ENCODE measurements at regions not wholly inside any gene's neighbourhood (a gene's known extent, or its start where the extent isn't known, plus 50 kb on each side); places are given as distances from the start of the nearest gene placed in this dataset.

DNA sequence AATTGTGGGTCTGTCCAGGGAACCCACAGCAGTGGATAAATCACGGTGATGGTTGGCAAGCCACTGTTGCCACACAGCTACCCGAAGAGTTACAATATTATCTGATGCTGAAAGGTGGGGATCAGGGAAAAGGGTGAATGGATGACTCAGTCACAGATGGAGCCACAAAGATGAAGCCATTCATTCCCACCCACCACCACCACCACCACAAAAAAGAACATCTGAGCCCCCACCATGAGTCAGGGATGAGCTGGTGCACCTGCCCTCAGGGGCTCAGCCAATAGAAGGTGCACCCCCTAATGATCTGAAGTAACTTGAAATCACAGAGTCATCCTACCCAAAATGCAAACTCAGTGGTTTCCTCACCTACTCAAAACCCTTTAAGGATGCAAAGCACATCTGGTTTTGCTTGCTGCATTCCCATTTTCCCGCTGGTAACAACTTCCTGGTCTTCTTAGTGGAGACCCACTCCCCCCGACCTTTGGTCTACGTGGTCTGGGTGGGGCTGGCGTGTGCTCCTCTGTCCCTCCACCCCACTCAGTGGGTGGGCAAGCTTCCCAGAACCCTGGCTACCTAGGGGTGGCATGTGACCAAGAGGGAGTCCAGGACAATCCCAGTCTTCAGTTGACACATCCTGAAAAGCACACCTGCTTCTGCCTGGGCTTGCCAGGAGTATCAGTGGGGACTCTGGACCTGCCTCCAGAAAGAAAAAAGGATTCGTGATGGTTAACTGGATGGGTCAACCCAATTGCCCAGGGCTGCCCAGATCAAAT lies 125.5 kb downstream of the ANKRD60 start:
- Mint-ChIP-seq H3K9me3 (peaks cover 11% of the 10 kb centered on the region), H3K27me3 (peaks cover 13% of the 10 kb centered on the region), H3K4me3 (no peak overlapping the region), H3K36me3 (no peaks in the 10 kb centered on the region), H3K4me1 (ENCODE audit: unreplicated experiment) (peaks cover 4% of the 10 kb centered on the region), H3K27ac (no peak overlapping the region)
- TF ChIP-seq, protein P1, sequence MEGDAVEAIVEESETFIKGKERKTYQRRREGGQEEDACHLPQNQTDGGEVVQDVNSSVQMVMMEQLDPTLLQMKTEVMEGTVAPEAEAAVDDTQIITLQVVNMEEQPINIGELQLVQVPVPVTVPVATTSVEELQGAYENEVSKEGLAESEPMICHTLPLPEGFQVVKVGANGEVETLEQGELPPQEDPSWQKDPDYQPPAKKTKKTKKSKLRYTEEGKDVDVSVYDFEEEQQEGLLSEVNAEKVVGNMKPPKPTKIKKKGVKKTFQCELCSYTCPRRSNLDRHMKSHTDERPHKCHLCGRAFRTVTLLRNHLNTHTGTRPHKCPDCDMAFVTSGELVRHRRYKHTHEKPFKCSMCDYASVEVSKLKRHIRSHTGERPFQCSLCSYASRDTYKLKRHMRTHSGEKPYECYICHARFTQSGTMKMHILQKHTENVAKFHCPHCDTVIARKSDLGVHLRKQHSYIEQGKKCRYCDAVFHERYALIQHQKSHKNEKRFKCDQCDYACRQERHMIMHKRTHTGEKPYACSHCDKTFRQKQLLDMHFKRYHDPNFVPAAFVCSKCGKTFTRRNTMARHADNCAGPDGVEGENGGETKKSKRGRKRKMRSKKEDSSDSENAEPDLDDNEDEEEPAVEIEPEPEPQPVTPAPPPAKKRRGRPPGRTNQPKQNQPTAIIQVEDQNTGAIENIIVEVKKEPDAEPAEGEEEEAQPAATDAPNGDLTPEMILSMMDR (conservative IDR thresholded peaks at IDR 0.05), result no peak
- DNase-seq (ENCODE audit: extremely low spot score, unreplicated experiment), result no peak

DNA sequence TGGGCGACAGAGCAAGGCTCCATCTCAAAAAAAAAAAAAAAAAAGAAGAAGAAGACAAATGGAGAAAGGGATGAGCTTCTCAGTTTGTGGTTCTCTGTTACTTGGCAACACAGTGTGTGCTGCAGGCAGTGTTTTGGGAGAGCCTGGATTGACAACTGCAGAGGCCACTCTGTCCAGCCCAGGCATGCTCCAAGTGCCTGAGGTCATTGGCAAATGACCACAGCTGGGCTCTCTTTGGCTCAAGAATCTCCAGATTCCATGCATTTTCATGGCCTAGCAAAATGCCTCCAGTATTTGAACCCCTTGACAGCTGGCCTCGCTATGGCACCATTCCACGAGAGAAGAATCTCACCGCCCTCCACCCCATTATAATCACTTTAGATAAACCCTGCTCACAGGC lies 126.2 kb downstream of the ANKRD60 start:
- Mint-ChIP-seq H3K36me3 (no peaks in the 10 kb centered on the region), H3K9me3 (peaks cover 8% of the 10 kb centered on the region), H3K4me3 (no peak overlapping the region), H3K27ac (no peak overlapping the region), H3K27me3 (peaks cover 10% of the 10 kb centered on the region), H3K4me1 (ENCODE audit: unreplicated experiment) (peaks cover 4% of the 10 kb centered on the region)
- no peak for DNase-seq (ENCODE audit: extremely low spot score, unreplicated experiment)
- TF ChIP-seq, protein P1 (conservative IDR thresholded peaks at IDR 0.05), result no peak

DNA sequence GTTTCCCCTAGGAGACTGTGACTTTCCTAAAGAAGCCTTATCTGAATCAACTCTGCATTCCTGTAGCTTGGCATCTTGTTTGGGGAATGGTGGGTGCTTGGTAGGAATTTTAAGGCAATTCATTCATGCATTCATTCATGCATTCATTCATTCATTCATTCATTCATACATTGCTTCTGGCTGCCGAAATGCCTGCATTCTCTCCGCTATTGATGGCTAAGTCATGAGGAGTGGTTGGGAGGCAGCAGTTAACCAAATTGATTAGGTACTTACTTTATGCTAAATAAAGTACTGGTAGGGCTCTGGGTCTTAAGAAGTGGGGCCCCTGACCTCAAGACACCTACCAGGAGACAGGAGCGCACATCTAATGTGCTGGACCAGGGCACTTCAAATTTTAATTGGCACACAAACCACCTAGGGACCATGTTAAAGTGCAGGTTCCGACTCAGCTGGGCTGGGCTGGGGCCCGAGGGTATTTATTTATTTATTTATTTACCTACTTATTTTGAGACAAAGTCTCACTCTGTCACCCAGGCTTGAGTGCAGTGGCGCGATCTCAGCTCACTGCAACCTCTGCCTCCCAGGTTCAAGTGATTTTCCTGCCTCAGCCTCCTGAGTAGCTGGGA lies 127.6 kb downstream of the ANKRD60 start:
- Mint-ChIP-seq H3K4me1 (ENCODE audit: unreplicated experiment) (no peaks in the 10 kb centered on the region), H3K27me3 (peaks cover 10% of the 10 kb centered on the region), H3K36me3 (no peaks in the 10 kb centered on the region), H3K27ac (no peak overlapping the region), H3K4me3 (no peak overlapping the region), H3K9me3 (peaks cover 6% of the 10 kb centered on the region)
- DNase-seq (ENCODE audit: extremely low spot score, unreplicated experiment), result no peak
- TF ChIP-seq, protein P1 (conservative IDR thresholded peaks at IDR 0.05), result no peak

DNA sequence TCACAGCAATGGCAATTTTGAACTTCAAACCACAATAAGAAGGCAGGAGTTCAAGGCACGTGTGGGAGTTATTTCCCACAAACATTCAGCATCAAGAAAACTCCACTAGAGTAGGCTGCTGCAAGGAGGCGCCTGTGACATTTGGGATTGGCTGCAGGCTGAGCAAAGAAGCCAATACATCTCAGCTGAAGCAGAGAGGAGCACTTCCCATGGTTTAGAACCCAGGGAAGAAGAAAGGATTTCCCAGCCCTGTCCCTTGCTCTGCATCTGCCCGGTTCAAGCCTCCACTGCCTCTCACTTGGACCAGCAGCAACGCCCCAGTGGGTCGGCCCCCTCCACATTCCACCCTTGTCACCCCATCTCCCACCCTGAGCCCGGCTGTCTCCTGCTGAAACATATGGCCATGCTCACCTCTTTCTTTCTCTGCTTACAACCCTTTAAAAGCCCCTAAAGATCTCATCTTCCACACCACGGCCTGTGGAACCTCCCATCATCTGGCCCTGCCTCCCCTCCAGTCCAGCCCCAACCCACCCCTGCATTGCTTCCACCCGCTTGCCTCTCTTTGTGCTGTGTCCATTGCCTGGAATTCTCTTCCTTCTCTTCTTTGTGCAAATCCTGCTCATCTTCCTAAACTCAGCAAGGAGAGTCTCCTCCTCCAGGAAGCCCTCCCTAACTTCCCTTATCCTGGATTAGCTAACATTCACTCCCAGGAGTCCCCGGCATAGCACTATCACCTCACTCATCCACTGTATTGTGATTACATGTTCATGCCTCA lies 128.3 kb downstream of the ANKRD60 start:
- Mint-ChIP-seq H3K4me3 (no peak overlapping the region), H3K4me1 (ENCODE audit: unreplicated experiment) (no peaks in the 10 kb centered on the region), H3K27ac (no peak overlapping the region), H3K36me3 (no peaks in the 10 kb centered on the region), H3K9me3 (no peaks in the 10 kb centered on the region), H3K27me3 (peaks cover 10% of the 10 kb centered on the region)
- TF ChIP-seq, protein P1 (conservative IDR thresholded peaks at IDR 0.05), result no peak
- DNase-seq (ENCODE audit: extremely low spot score, unreplicated experiment), result no peak

DNA sequence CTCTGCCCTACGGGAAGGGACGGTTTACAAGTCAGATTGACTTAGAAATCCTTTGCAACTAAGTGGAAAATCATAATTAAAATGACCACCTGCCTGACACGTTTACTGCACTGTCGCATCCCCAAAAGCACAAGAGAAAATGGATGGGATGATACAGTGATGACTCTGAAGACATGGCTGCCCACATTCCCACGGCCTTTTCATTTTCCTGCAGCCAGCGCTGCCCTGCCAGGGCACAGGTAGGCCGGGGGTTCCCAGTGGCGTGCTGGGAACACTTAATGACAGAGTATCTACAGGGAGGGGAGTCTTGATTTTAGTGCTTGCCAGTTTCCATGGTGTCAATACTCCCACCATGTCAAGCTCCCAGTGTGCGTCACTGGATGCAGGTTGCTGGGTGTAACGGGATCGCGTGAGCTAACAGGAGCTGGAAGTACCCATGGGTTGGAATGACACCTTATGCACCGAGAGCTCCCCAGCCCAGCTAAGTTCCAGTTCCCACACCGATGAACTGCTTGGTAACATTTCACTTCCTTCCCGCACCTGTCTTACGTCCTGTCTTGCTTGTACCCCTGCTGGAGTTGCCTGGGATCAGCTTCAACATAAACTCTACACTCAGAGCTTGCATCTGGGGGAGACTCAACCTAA lies 129.0 kb downstream of the ANKRD60 start:
- Mint-ChIP-seq H3K27ac (no peak overlapping the region), H3K36me3 (no peaks in the 10 kb centered on the region), H3K4me1 (ENCODE audit: unreplicated experiment) (no peaks in the 10 kb centered on the region), H3K9me3 (no peaks in the 10 kb centered on the region), H3K4me3 (no peak overlapping the region), H3K27me3 (peaks cover 10% of the 10 kb centered on the region)
- TF ChIP-seq, protein P1 (conservative IDR thresholded peaks at IDR 0.05), result no peak
- DNase-seq (ENCODE audit: extremely low spot score, unreplicated experiment), result no peak

Measured in type B pancreatic cell (in vitro differentiated cells).